Cardiac muscle cell (in vitro differentiated cells and primary cell): ENCODE measurements at regions not wholly inside any gene's neighbourhood (a gene's known extent, or its start where the extent isn't known, plus 50 kb on each side); places are given as distances from the start of the nearest gene placed in this dataset.

ENCODE experiments used
- DNase-seq, 2 donors: peaks; one replicate each; pipeline versions ENCODE4 v3.0.0 to v3.0.0-alpha.2; 2010 to 2017; ENCODE audit warnings: low read depth in 1 of 2, low spot score in 1 of 2
- H3K27ac ChIP-seq: fragments of 200-600 bp; sonication (generic); 2 replicates; pipeline ENCODE4 v1.5.1; 2016
- H3K27me3 ChIP-seq: fragments of 200-600 bp; sonication (generic); 2 replicates; pipeline ENCODE4 v1.6.0; 2016; ENCODE audit warnings: control low read depth
- H3K36me3 ChIP-seq: fragments of 200-600 bp; sonication (generic); 2 replicates; pipeline ENCODE4 v1.5.1; 2016; ENCODE audit warnings: control low read depth
- H3K4me1 ChIP-seq: fragments of 200-600 bp; sonication (generic); 2 replicates; pipeline ENCODE4 v1.8.1; 2017; ENCODE audit warnings: low read depth, mild to moderate bottlenecking, mixed run types
- H3K4me3 ChIP-seq: fragments of 200-600 bp; sonication (generic); 2 replicates; pipeline ENCODE4 v1.5.1; 2016; ENCODE audit warnings: mild to moderate bottlenecking
- H3K9me3 ChIP-seq: fragments of 200-600 bp; sonication (generic); 2 replicates; pipeline ENCODE4 v1.5.1; 2017; ENCODE audit warnings: low read depth, mild to moderate bottlenecking, control low read depth
- CTCF ChIP-seq: IDR thresholded peaks from 2 replicates; pipeline ENCODE4 v1.5.1; 2012; ENCODE audit warnings: low read depth, mild to moderate bottlenecking, low read length

- no peaks in the 10 kb centered on the region for H3K27me3 ChIP-seq
- no peak overlapping the region for H3K27ac ChIP-seq
- DNase-seq: peak in 1 of 2 donors; percentile 9
- H3K36me3 ChIP-seq: no peaks in the 10 kb centered on the region
- H3K4me1 ChIP-seq: no peaks in the 10 kb centered on the region
- TF ChIP-seq CTCF: no peak
- no peak overlapping the region for H3K4me3 ChIP-seq
- H3K9me3 ChIP-seq: no peaks in the 10 kb centered on the region
Observed at GRCh38 chr7:68504716-68505115, 1093.6 kb upstream of the AUTS2 start.

GRCh38 chr7:68505721-68506120, 1092.6 kb upstream of the AUTS2 start:
- DNase-seq: no peak
- Histone ChIP-seq H3K9me3 (no peaks in the 10 kb centered on the region), H3K4me1 (no peaks in the 10 kb centered on the region), H3K4me3 (no peak overlapping the region), H3K27ac (no peak overlapping the region), H3K27me3 (no peaks in the 10 kb centered on the region), H3K36me3 (no peaks in the 10 kb centered on the region)
- TF ChIP-seq CTCF: no peak

GRCh38 chr7:68507668-68508067, 1090.6 kb upstream of the AUTS2 start:
- no peaks in the 10 kb centered on the region for H3K36me3 ChIP-seq
- no peaks in the 10 kb centered on the region for H3K27me3 ChIP-seq
- DNase-seq: no peak
- no peaks in the 10 kb centered on the region for H3K9me3 ChIP-seq
- TF ChIP-seq CTCF: no peak
- no peak overlapping the region for H3K4me3 ChIP-seq
- H3K4me1 ChIP-seq: no peaks in the 10 kb centered on the region
- H3K27ac ChIP-seq: no peak overlapping the region

GRCh38 chr7:68509054-68509453, 1089.2 kb upstream of the AUTS2 start:
- Histone ChIP-seq H3K27me3 (no peaks in the 10 kb centered on the region), H3K9me3 (no peaks in the 10 kb centered on the region), H3K27ac (no peak overlapping the region), H3K36me3 (no peaks in the 10 kb centered on the region), H3K4me1 (no peaks in the 10 kb centered on the region), H3K4me3 (no peak overlapping the region)
- DNase-seq: no peak
- TF ChIP-seq CTCF: no peak

GRCh38 chr7:68509603-68510002, 1088.7 kb upstream of the AUTS2 start:
- H3K27ac ChIP-seq: no peak overlapping the region
- no peak overlapping the region for H3K4me3 ChIP-seq
- no peaks in the 10 kb centered on the region for H3K27me3 ChIP-seq
- H3K9me3 ChIP-seq: no peaks in the 10 kb centered on the region
- no peak for DNase-seq
- TF ChIP-seq CTCF: no peak
- H3K4me1 ChIP-seq: no peaks in the 10 kb centered on the region
- no peaks in the 10 kb centered on the region for H3K36me3 ChIP-seq

GRCh38 chr7:68511281-68511680, 1087.0 kb upstream of the AUTS2 start:
- peak in 1 of 2 donors; percentile 7 for DNase-seq
- Histone ChIP-seq H3K9me3 (no peaks in the 10 kb centered on the region), H3K27ac (no peak overlapping the region), H3K4me3 (no peak overlapping the region), H3K27me3 (no peaks in the 10 kb centered on the region), H3K4me1 (no peaks in the 10 kb centered on the region), H3K36me3 (no peaks in the 10 kb centered on the region)
- no peak for TF ChIP-seq CTCF
